HepG2 (cell line): ENCODE measurements at regions not wholly inside any gene's neighbourhood (a gene's known extent, or its start where the extent isn't known, plus 50 kb on each side); places are given as distances from the start of the nearest gene placed in this dataset.

Experiments used
- ATAC-seq: fragments of 200-7000 bp; cut with Tn5 transposase; 3 replicates; pipeline ENCODE4 v1.9.1; 2020; ENCODE audit warnings: mild to moderate bottlenecking, moderate library complexity
- BruUV-seq: library from RNA; stranded (reverse); fragments of 400-500 nt; replicated peaks from 2 replicates; lab custom pipeline; 2021; lab: Mats Ljungman, UMichigan
- CTCF ChIA-PET: fragments of 300-600 bp; formaldehyde crosslinking; extraction: SDS; loops from one replicate; lab custom pipeline; 2021; ENCODE audit warnings: low total read pairs, inconsistent platforms, low intra/inter-chr PET ratio; lab: Yijun Ruan, JAX
- POLR2A ChIA-PET: fragments of 350-600 bp; sonication (Branson Sonifier 250); formaldehyde crosslinking; loops from one replicate; lab custom pipeline; 2020; ENCODE audit warnings: antibody characterized with exemption, inconsistent platforms; lab: Yijun Ruan, JAX
- DNase-seq: peaks from one replicate; pipeline ENCODE4 v3.0.0-alpha.2; 2015; ENCODE audit warnings: low spot score
- FAIRE-seq: peaks from 3 replicates; lab custom pipeline; 2011; peaks lifted over from hg19 to GRCh38; lab: Jason Lieb, UNC
- H2AFZ ChIP-seq: one replicate; pipeline ENCODE4 v1.6.1; 2011; ENCODE audit warnings: low read length, inconsistent platforms
- H3K27ac ChIP-seq: fragments of 300-600 bp; 3 replicates; pipeline ENCODE4 v1.8.0; 2011; ENCODE audit warnings: mixed run types, mild to moderate bottlenecking, mixed read lengths, low read length, inconsistent platforms; ENCODE audit not compliant: insufficient read depth; ENCODE audit errors: extremely low read length
- H3K27me3 ChIP-seq, 2 experiments: fragments of 200-600 bp in 1 of 2; 2 replicates in 1 of 2; 3 replicates in 1 of 2; pipeline versions ENCODE4 v1.6.0 to v1.8.0; 2011; ENCODE audit warnings: low read length in 2 of 2, mild to moderate bottlenecking in 2 of 2, moderate library complexity in 2 of 2, inconsistent platforms in 1 of 2; ENCODE audit not compliant: insufficient read depth in 2 of 2, control insufficient read depth in 1 of 2
- H3K36me3 ChIP-seq, 2 experiments: fragments of 200-600 bp in 1 of 2; replicated peaks in 1 of 2; 2 replicates in 1 of 2; 3 replicates in 1 of 2; pipeline versions ENCODE4 v1.5.1 to v1.8.0; 2011; ENCODE audit warnings: low read length in 2 of 2, inconsistent platforms in 1 of 2; ENCODE audit not compliant: insufficient read depth in 2 of 2, control insufficient read depth in 1 of 2
- H3K4me1 ChIP-seq: 2 replicates; pipeline ENCODE4 v1.5.1; 2012; ENCODE audit warnings: low read length, inconsistent platforms; ENCODE audit not compliant: insufficient read depth
- H3K4me2 ChIP-seq: 2 replicates; pipeline ENCODE4 v1.6.0; 2011; ENCODE audit warnings: low read depth, low read length, inconsistent platforms
- H3K4me3 ChIP-seq, 3 experiments: fragments of 200-600 bp in 1 of 3; sonication (generic), shearing (Covaris generic) in 1 of 3; replicated peaks in 1 of 3; 2 replicates each; pipeline ENCODE4 v1.5.1; 2011 to 2016; ENCODE audit warnings: low read length in 3 of 3, inconsistent platforms in 2 of 3, low read depth in 2 of 3, mild to moderate bottlenecking in 2 of 3, control low read depth in 1 of 3, mixed read lengths in 1 of 3; ENCODE audit not compliant: insufficient read depth in 1 of 3
- H3K79me2 ChIP-seq: one replicate; pipeline ENCODE4 v1.6.1; 2011; ENCODE audit warnings: low read length, inconsistent platforms; ENCODE audit not compliant: insufficient read depth
- H3K9ac ChIP-seq: 2 replicates; pipeline ENCODE4 v1.6.0; 2011; ENCODE audit warnings: mild to moderate bottlenecking, low read depth, low read length, inconsistent platforms; ENCODE audit not compliant: insufficient read depth
- H3K9me3 ChIP-seq: 2 replicates; pipeline ENCODE4 v1.5.1; 2012; ENCODE audit warnings: mild to moderate bottlenecking, low read length
- H4K20me1 ChIP-seq: 2 replicates; pipeline ENCODE4 v1.6.0; 2011; ENCODE audit warnings: inconsistent platforms, mild to moderate bottlenecking, low read length, moderate library complexity; ENCODE audit not compliant: insufficient read depth
- AGO2 ChIP-seq: fragments of 200-400 bp; formaldehyde crosslinking; optimal IDR thresholded peaks from 2 replicates; pipeline ENCODE3; 2017; ENCODE audit warnings: mild to moderate bottlenecking, low read depth, low read length, moderate library complexity
- BRCA1 ChIP-seq: sonication (generic); formaldehyde crosslinking; IDR thresholded peaks from 2 replicates; pipeline ENCODE4 v1.4.0; 2020; ENCODE audit warnings: missing genetic modification reagents
- CEBPB ChIP-seq: IDR thresholded peaks from 2 replicates; pipeline ENCODE4 v1.6.1; 2011; ENCODE audit warnings: low read depth, low read length, improper control_type of control experiment, borderline replicate concordance
- KAT8 ChIP-seq: IDR thresholded peaks from 2 replicates; pipeline ENCODE4 v1.6.1; 2016; ENCODE audit warnings: missing genetic modification reagents, missing compliant biosample characterization
- KDM5A ChIP-seq: fragments of 200-600 bp; sonication (generic); IDR thresholded peaks from 2 replicates; pipeline ENCODE4 v1.7.0; 2018; ENCODE audit warnings: antibody characterized with exemption, mild to moderate bottlenecking, low read length, borderline replicate concordance
- KLF16 ChIP-seq, 2 experiments: sonication (generic) in 1 of 2; formaldehyde crosslinking in 1 of 2; IDR thresholded peaks; 2 replicates each; pipeline versions ENCODE4 v1.6.1 to v1.8.0; 2016 to 2023; ENCODE audit warnings: missing genetic modification reagents in 2 of 2, missing compliant biosample characterization in 1 of 2
- MATR3 ChIP-seq: sonication (generic); formaldehyde crosslinking; IDR thresholded peaks from 2 replicates; pipeline ENCODE4 v1.4.0; 2020; ENCODE audit warnings: missing genetic modification reagents
- NR2F6 ChIP-seq, 2 experiments: IDR thresholded peaks; 2 replicates each; pipeline ENCODE4 v1.6.1; 2016; ENCODE audit warnings: antibody characterized with exemption in 1 of 2, mild to moderate bottlenecking in 1 of 2
- SP1 ChIP-seq, 2 experiments: fragments of 450-650 bp in 1 of 2; sonication (generic) in 1 of 2; formaldehyde crosslinking in 1 of 2; IDR thresholded peaks; 2 replicates each; pipeline versions ENCODE4 v1.4.0 to v1.6.1; 2016 to 2020; ENCODE audit warnings: missing genetic modification reagents in 1 of 2
- SUZ12 ChIP-seq: fragments of 150-350 bp; IDR thresholded peaks from 2 replicates; pipeline ENCODE4 v1.6.1; 2014; ENCODE audit warnings: low read depth, low read length
- ZBTB8A ChIP-seq: sonication (generic); formaldehyde crosslinking; IDR thresholded peaks from 2 replicates; pipeline ENCODE4 v1.4.0; 2020; ENCODE audit warnings: mild to moderate bottlenecking, low read depth, missing genetic modification reagents, borderline replicate concordance
- ZNF335 ChIP-seq: sonication (generic); formaldehyde crosslinking; IDR thresholded peaks from 2 replicates; pipeline ENCODE4 v1.4.0; 2020; ENCODE audit warnings: missing genetic modification reagents
- ZNF530 ChIP-seq: sonication (generic); formaldehyde crosslinking; IDR thresholded peaks from 2 replicates; pipeline ENCODE4 v1.5.0; 2020; ENCODE audit warnings: low read depth, mild to moderate bottlenecking, missing genetic modification reagents
- ZNF670 ChIP-seq: sonication (generic); formaldehyde crosslinking; IDR thresholded peaks from 2 replicates; pipeline ENCODE4 v1.8.0; 2022; ENCODE audit warnings: mild to moderate bottlenecking, missing genetic modification reagents, borderline replicate concordance
- WGBS: methylation state at CpG from one replicate; pipeline ENCODE4 v1.1.6; 2017; ENCODE audit warnings: low lambda C conversion rate; 5-methylcytosine and 5-hydroxymethylcytosine counted together
- in situ Hi-C: cut with HindIII; loops from 2 replicates; pipeline ENCODE4 v1.10.0; 2017; ENCODE audit warnings: low pct_unique_long_range_greater_than_20kb; ENCODE audit not compliant: extremely low pct_ligation_motif_present
- intact Hi-C: fragments of 100-400 bp; cut with micrococcal nuclease; formaldehyde crosslinking; loops from one replicate; pipeline ENCODE4 v1.10.0; 2022; ENCODE audit not compliant: unreplicated experiment
- TF ChIP-seq, protein P1 (sequence below): sonication (generic); formaldehyde crosslinking; IDR thresholded peaks from 2 replicates; pipeline ENCODE4 v1.4.0; 2020; ENCODE audit warnings: missing genetic modification reagents
- TF ChIP-seq, protein P2 (sequence below), 2 experiments: sonication (generic) in 1 of 2; formaldehyde crosslinking in 1 of 2; IDR thresholded peaks; 2 replicates each; pipeline versions ENCODE4 v1.6.1 to v1.9.0; 2014 to 2022; ENCODE audit warnings: antibody characterized with exemption in 1 of 2, borderline replicate concordance in 1 of 2, inconsistent platforms in 1 of 2, low read depth in 1 of 2, missing genetic modification reagents in 1 of 2
- TF ChIP-seq, protein P3 (sequence below): sonication (generic); formaldehyde crosslinking; IDR thresholded peaks from 2 replicates; pipeline ENCODE4 v1.4.0; 2020; ENCODE audit warnings: missing genetic modification reagents

DNA sequence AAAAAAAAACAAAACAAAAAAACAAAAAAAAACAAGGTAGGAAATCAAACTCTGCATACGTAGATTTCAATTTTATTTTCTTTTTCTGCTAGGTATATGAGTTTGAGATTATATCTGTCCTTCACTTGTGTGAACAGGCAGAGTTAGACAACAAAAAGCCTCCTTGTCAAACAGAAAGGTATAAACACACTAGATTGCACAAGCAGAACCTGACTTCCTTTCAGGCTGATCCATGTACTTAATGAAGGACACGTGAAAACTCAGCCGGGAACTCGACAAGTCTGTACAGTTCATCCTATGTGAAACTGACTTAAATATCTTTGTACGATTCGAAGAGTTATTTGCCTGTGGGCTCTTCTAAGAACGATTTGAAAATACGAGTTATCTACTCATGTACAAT lies 254.1 kb downstream of the ARL4A start:
- no peaks in the 10 kb centered on the region for H4K20me1 ChIP-seq
- no peak overlapping the region for H2AFZ ChIP-seq
- no peak for FAIRE-seq
- peak overlapping the region; percentile 73 for H3K4me2 ChIP-seq
- H3K79me2 ChIP-seq: no peaks in the 10 kb centered on the region
- peak overlapping the region; percentile 47; the same call in 1 of the 2 replicates for H3K9ac ChIP-seq
- H3K27ac ChIP-seq: peak overlapping the region; percentile 71
- peak overlapping the region; percentile 15 to 40 (median 38); a peak in 2 of 6 replicates for H3K4me3 ChIP-seq
- peaks cover 7% of the 10 kb centered on the region; the same call in 1 of the 2 replicates for H3K9me3 ChIP-seq
- DNase-seq: peak; percentile 87
- peak; percentile 79 for ATAC-seq
- no peaks in the 10 kb centered on the region for H3K36me3 ChIP-seq
- CTCF ChIA-PET: no interaction called here
- under 1% methylated on average over 8 of the region's 8 CpGs for WGBS
- BruUV-seq: no TSS peak
- in situ Hi-C loops (loop anchor here (10.0 kb wide), 2 partner anchors 73 to 297 kb away; no protein-coding TSS in a partner anchor), intact Hi-C loops (loop anchor here (1.0 to 10.0 kb wide), 4 partner anchors 36 to 789 kb away; no protein-coding TSS in a partner anchor)
- H3K27me3 ChIP-seq: no peaks in the 10 kb centered on the region
- POLR2A ChIA-PET: interaction anchor here (1.4 kb wide), 1 partner anchor 80 kb away, joined by 5 read pairs; no protein-coding TSS in a partner anchor
- H3K4me1 ChIP-seq: peaks cover 52% of the 10 kb centered on the region
- no peak for TF ChIP-seq KDM5A
- peak; percentile 66 for TF ChIP-seq KAT8 (CRISPR knock-in tag)
- TF ChIP-seq, protein P1, sequence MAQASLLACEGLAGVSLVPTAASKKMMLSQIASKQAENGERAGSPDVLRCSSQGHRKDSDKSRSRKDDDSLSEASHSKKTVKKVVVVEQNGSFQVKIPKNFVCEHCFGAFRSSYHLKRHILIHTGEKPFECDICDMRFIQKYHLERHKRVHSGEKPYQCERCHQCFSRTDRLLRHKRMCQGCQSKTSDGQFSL (CRISPR knock-in tag): no peak
- TF ChIP-seq ZNF530: no peak
- TF ChIP-seq ZNF670 (CRISPR knock-in tag): no peak
- peak in 1 of 2 experiments; percentile 78; a peak in 1 of 4 replicates for TF ChIP-seq KLF16 (CRISPR knock-in tag; IDR thresholded peaks at IDR 0.05)
- TF ChIP-seq, protein P2, sequence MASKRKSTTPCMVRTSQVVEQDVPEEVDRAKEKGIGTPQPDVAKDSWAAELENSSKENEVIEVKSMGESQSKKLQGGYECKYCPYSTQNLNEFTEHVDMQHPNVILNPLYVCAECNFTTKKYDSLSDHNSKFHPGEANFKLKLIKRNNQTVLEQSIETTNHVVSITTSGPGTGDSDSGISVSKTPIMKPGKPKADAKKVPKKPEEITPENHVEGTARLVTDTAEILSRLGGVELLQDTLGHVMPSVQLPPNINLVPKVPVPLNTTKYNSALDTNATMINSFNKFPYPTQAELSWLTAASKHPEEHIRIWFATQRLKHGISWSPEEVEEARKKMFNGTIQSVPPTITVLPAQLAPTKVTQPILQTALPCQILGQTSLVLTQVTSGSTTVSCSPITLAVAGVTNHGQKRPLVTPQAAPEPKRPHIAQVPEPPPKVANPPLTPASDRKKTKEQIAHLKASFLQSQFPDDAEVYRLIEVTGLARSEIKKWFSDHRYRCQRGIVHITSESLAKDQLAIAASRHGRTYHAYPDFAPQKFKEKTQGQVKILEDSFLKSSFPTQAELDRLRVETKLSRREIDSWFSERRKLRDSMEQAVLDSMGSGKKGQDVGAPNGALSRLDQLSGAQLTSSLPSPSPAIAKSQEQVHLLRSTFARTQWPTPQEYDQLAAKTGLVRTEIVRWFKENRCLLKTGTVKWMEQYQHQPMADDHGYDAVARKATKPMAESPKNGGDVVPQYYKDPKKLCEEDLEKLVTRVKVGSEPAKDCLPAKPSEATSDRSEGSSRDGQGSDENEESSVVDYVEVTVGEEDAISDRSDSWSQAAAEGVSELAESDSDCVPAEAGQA (IDR thresholded peaks at IDR 0.05; ENCODE audit: low read depth): no peak
- TF ChIP-seq, protein P2 (CRISPR knock-in tag; IDR thresholded peaks at IDR 0.05; ENCODE audit: borderline replicate concordance): no peak
- TF ChIP-seq SP1 (IDR thresholded peaks at IDR 0.05): no peak
- no peak for TF ChIP-seq SP1 (CRISPR knock-in tag; IDR thresholded peaks at IDR 0.05)
- TF ChIP-seq BRCA1 (CRISPR knock-in tag): 0 out of 2 replicates have a peak, but pooled peaks have one; percentile 27
- TF ChIP-seq CEBPB: peak; percentile 92
- no peak for TF ChIP-seq ZNF335 (CRISPR knock-in tag)
- no peak for TF ChIP-seq ZBTB8A
- TF ChIP-seq SUZ12: no peak
- no peak for TF ChIP-seq AGO2
- no peak for TF ChIP-seq MATR3 (CRISPR knock-in tag)
- TF ChIP-seq NR2F6 (IDR thresholded peaks at IDR 0.05): peak; percentile 29; the same call in 1 of the 2 replicates
- peak; percentile 59 for TF ChIP-seq NR2F6 (CRISPR knock-in tag; IDR thresholded peaks at IDR 0.05)
- TF ChIP-seq, protein P3, sequence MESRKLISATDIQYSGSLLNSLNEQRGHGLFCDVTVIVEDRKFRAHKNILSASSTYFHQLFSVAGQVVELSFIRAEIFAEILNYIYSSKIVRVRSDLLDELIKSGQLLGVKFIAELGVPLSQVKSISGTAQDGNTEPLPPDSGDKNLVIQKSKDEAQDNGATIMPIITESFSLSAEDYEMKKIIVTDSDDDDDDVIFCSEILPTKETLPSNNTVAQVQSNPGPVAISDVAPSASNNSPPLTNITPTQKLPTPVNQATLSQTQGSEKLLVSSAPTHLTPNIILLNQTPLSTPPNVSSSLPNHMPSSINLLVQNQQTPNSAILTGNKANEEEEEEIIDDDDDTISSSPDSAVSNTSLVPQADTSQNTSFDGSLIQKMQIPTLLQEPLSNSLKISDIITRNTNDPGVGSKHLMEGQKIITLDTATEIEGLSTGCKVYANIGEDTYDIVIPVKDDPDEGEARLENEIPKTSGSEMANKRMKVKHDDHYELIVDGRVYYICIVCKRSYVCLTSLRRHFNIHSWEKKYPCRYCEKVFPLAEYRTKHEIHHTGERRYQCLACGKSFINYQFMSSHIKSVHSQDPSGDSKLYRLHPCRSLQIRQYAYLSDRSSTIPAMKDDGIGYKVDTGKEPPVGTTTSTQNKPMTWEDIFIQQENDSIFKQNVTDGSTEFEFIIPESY (CRISPR knock-in tag): no peak
